D721Med (cell line): ENCODE measurements at regions not wholly inside any gene's neighbourhood (a gene's known extent, or its start where the extent isn't known, plus 50 kb on each side); places are given as distances from the start of the nearest gene placed in this dataset.
A peak's percentile ranks its signal among the peaks of the same experiment; 100 is the strongest.

Experiments
- DNase-seq: peaks from one replicate; pipeline ENCODE4 v3.0.0; 2011; ENCODE audit warnings: low spot score; ENCODE audit not compliant: insufficient read length
- FAIRE-seq: peaks from 2 replicates; lab custom pipeline; 2011; peaks lifted over from hg19 to GRCh38; lab: Jason Lieb, UNC
- TF ChIP-seq, protein P1 (sequence below): IDR thresholded peaks from 2 replicates; pipeline ENCODE4 v1.5.1; 2012; ENCODE audit warnings: mild to moderate bottlenecking, control low read depth; ENCODE audit not compliant: insufficient read depth; ENCODE audit errors: missing control alignments

GRCh38 chr11:19432370-19433061, 191.8 kb upstream of the E2F8 start:
- FAIRE-seq, result no peak
- DNase-seq, result no peak
- TF ChIP-seq, protein P1, sequence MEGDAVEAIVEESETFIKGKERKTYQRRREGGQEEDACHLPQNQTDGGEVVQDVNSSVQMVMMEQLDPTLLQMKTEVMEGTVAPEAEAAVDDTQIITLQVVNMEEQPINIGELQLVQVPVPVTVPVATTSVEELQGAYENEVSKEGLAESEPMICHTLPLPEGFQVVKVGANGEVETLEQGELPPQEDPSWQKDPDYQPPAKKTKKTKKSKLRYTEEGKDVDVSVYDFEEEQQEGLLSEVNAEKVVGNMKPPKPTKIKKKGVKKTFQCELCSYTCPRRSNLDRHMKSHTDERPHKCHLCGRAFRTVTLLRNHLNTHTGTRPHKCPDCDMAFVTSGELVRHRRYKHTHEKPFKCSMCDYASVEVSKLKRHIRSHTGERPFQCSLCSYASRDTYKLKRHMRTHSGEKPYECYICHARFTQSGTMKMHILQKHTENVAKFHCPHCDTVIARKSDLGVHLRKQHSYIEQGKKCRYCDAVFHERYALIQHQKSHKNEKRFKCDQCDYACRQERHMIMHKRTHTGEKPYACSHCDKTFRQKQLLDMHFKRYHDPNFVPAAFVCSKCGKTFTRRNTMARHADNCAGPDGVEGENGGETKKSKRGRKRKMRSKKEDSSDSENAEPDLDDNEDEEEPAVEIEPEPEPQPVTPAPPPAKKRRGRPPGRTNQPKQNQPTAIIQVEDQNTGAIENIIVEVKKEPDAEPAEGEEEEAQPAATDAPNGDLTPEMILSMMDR, result no peak

- FAIRE-seq, result no peak
- TF ChIP-seq, protein P1, result no peak
- no peak for DNase-seq
Observed at GRCh38 chr11:19430754-19431398, 190.1 kb upstream of the E2F8 start.

DNA sequence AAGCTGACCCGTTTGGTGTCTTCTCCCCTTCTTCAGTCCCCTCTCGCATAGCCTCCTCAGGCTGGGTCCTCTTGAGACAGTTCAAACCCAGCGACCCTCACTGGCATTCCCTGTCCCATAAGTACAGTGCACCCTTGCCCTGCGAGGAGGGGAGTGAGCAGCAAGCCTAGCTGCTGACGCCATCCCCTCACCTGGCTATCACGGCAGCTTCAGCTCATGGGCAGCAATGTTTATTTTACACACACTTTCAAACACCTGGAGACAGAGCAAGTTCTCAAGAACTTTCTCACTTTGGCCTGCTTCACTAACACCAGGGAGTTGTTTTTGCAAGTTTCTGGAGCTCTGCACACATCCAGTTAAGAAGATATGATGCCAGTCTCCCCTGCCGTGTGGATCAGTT, 189.6 kb upstream of the E2F8 start:
- TF ChIP-seq, protein P1, result no peak
- DNase-seq (no peak), FAIRE-seq (no peak)

GRCh38 chr11:19429108-19429760, 188.5 kb upstream of the E2F8 start:
- FAIRE-seq, result no peak
- TF ChIP-seq, protein P1, result no peak
- no peak for DNase-seq

DNA sequence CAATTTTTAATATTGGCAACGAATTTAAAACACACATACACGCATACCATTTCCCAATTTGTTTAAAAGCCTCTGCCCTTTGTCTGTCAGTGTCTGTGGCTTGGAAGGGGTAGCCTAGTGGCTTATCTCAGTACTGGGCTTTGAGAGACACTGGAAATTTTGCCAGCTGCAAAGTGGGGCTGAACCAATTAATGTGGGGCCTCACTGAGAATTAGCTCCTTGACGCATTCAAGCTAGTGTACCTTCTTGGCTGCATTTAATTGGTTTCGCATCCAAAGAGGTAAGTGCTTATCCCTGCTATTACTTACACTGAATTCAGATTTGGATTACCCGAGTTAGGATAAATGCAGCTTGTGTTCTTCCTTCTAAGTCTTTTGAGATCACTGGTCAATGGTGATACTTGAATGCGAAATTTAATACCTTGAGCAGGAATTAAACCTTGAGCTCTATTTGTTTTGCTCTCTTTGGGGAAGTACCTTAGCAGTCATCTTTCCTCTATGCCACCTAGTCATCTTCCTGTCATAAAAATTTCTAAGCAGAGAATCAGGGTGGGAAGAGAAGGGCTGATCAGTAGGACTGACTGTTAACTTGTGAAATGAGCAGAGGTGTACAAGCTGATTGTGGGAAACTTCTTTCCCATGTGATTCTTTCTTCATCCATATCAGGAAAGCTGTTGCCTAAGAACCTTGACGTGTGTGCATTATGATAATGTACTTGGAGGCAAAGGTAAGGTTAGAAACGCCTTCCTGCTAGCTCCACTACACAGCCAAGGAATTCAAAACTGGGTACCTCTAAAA, 187.7 kb upstream of the E2F8 start:
- FAIRE-seq, result peak; percentile 80
- DNase-seq, result no peak
- TF ChIP-seq, protein P1, result no peak

DNA sequence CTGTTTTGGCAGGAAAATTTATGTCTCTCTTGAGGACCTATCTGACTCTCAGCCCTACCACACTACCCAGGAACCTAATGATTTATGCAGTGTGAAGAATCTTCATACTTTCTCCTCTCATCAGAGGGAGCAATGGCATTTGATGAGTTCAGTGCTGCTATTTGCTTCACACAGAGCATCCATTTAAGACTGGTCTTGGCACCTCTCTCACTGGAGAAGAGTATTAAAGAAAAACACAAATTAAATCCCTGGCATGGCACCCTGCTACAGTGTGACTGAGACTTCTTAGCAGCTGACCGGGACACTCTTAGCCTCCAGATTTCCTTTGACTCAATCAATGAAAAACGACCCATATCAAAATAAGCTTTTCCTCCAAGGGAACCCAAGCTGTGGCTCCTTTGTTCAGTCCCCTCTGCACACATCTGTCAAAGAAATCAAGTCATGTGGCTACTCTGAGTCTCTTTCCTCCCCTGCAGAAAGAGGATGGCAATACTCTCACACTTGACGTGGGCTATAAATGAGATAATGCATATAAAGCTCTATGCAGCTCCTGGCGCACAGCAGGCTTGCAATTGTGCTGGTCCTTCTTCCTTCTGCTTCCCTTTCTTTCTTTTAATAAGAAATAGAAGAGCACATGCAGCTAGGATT, 186.1 kb upstream of the E2F8 start:
- TF ChIP-seq, protein P1, result no peak
- DNase-seq (no peak), FAIRE-seq (no peak)
